ENCODE measurements at regions not wholly inside any gene's neighbourhood (a gene's known extent, or its start where the extent isn't known, plus 50 kb on each side); places are given as distances from the start of the nearest gene placed in this dataset.

GRCh38 chr9:96067600-96067999, 192.1 kb downstream of the ERCC6L2 start:
- TF ChIP-seq CTCF (conservative IDR thresholded peaks at IDR 0.05): no peak
- no peak for TF ChIP-seq ZFX (IDR thresholded peaks at IDR 0.05)

Data from C4-2B (cell line).